ENCODE measurements at regions not wholly inside any gene's neighbourhood (a gene's known extent, or its start where the extent isn't known, plus 50 kb on each side); places are given as distances from the start of the nearest gene placed in this dataset.

DNA sequence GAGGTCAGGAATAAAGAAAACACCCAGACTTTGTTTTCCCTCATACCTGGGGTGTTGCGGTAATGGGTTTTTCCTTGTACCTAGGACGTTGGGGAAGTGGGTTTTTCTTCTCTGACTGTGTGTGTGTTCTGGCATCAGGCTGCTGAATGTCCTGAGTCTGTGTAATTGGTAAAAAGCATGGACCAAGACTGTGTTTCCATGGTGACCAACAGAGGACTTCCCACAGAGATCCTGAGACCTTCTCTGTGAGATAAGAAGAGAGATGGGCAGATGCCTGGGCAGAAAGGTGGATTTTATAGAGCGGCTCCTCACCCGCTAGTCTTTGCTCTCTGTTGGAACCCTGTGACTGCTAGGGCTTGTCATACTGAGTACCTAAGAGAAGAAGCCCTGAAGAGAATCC lies 135.4 kb upstream of the GGTLC1 start:
- DNase-seq (no peak), FAIRE-seq (no peak)
- Histone ChIP-seq H3K27me3 (ENCODE audit: control insufficient read depth in 3 of 3, insufficient read depth in 3 of 3, low read length in 3 of 3) (no peaks in the 10 kb centered on the region), H3K36me3 (ENCODE audit: control insufficient read depth in 3 of 3, insufficient read depth in 2 of 3, low read depth in 1 of 3, low read length in 3 of 3) (no peaks in the 10 kb centered on the region), H3K27ac (ENCODE audit: low read depth in 1 of 3, low read length in 2 of 3) (no peak overlapping the region), H3K9me3 (ENCODE audit: control insufficient read depth in 2 of 2, insufficient read depth in 1 of 2, low read depth in 1 of 2, low read length in 1 of 2) (peaks cover 0 to 3% of the 10 kb centered on the region in 2 donors), H3K4me3 (ENCODE audit: low read depth in 1 of 3, low read length in 3 of 3) (no peak overlapping the region), H3K4me1 (ENCODE audit: control insufficient read depth in 3 of 3, insufficient read depth in 2 of 3, low read depth in 1 of 3, low read length in 2 of 3) (no peaks in the 10 kb centered on the region)
- WGBS, 3 donors, result 70 to 81% (median 71%) methylated on average over 4 of the region's 4 CpGs

- Histone ChIP-seq H3K27ac (ENCODE audit: low read depth in 1 of 3, low read length in 2 of 3) (no peak overlapping the region), H3K27me3 (ENCODE audit: control insufficient read depth in 3 of 3, insufficient read depth in 3 of 3, low read length in 3 of 3) (no peaks in the 10 kb centered on the region), H3K4me3 (ENCODE audit: low read depth in 1 of 3, low read length in 3 of 3) (no peak overlapping the region), H3K36me3 (ENCODE audit: control insufficient read depth in 3 of 3, insufficient read depth in 2 of 3, low read depth in 1 of 3, low read length in 3 of 3) (no peaks in the 10 kb centered on the region), H3K9me3 (ENCODE audit: control insufficient read depth in 2 of 2, insufficient read depth in 1 of 2, low read depth in 1 of 2, low read length in 1 of 2) (no peaks in the 10 kb centered on the region), H3K4me1 (ENCODE audit: control insufficient read depth in 3 of 3, insufficient read depth in 2 of 3, low read depth in 1 of 3, low read length in 2 of 3) (no peaks in the 10 kb centered on the region)
- FAIRE-seq (no peak), DNase-seq (no peak)
- WGBS, 3 donors, result 46 to 55% (median 47%) methylated on average over 14 to 16 of the region's 16 CpGs
These were observed 130.0 kb upstream of the GGTLC1 start for GRCh38 chr20:24118441-24119175.

DNA sequence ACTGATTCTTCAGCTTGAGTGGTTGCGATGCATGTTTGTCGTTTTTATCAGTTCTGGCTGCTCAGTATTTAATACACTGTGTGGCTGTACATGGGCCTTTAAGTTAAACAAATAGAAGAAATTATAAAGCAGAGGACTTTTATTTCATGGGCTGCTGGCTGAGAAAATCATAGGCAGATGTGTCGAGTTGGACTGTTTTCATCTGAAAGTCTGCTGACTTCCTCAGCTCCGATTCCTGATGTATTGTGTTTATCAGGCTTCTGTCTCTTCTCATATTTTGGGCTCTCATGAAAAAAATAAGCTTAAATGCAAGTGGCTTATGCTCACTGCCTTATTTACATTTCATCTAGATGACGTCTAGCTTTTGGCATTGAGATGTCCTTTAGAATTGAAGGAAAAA lies 129.5 kb upstream of the GGTLC1 start:
- Histone ChIP-seq H3K27me3 (ENCODE audit: control insufficient read depth in 3 of 3, insufficient read depth in 3 of 3, low read length in 3 of 3) (no peaks in the 10 kb centered on the region), H3K4me1 (ENCODE audit: control insufficient read depth in 3 of 3, insufficient read depth in 2 of 3, low read depth in 1 of 3, low read length in 2 of 3) (no peaks in the 10 kb centered on the region), H3K9me3 (ENCODE audit: control insufficient read depth in 2 of 2, insufficient read depth in 1 of 2, low read depth in 1 of 2, low read length in 1 of 2) (no peaks in the 10 kb centered on the region), H3K36me3 (ENCODE audit: control insufficient read depth in 3 of 3, insufficient read depth in 2 of 3, low read depth in 1 of 3, low read length in 3 of 3) (no peaks in the 10 kb centered on the region), H3K27ac (ENCODE audit: low read depth in 1 of 3, low read length in 2 of 3) (no peak overlapping the region), H3K4me3 (ENCODE audit: low read depth in 1 of 3, low read length in 3 of 3) (no peak overlapping the region)
- 56 to 64% (median 64%) methylated on average over 5 of the region's 5 CpGs for WGBS, 3 donors
- FAIRE-seq, result no peak
- DNase-seq, result peak in 1 of 2 donors; percentile 5

GRCh38 chr20:24117383-24117782 lies 128.8 kb upstream of the GGTLC1 start:
- no peak for FAIRE-seq
- no peak for DNase-seq
- H3K27ac ChIP-seq (ENCODE audit: low read depth in 1 of 3, low read length in 2 of 3), result no peak overlapping the region
- no peaks in the 10 kb centered on the region for H3K36me3 ChIP-seq (ENCODE audit: control insufficient read depth in 3 of 3, insufficient read depth in 2 of 3, low read depth in 1 of 3, low read length in 3 of 3)
- H3K9me3 ChIP-seq (ENCODE audit: control insufficient read depth in 2 of 2, insufficient read depth in 1 of 2, low read depth in 1 of 2, low read length in 1 of 2), result no peaks in the 10 kb centered on the region
- WGBS, 3 donors, result 63 to 91% (median 78%) methylated on average over 3 of the region's 3 CpGs
- peaks cover 0 to 3% (median 0%) of the 10 kb centered on the region in 3 donors for H3K27me3 ChIP-seq (ENCODE audit: control insufficient read depth in 3 of 3, insufficient read depth in 3 of 3, low read length in 3 of 3)
- no peak overlapping the region for H3K4me3 ChIP-seq (ENCODE audit: low read depth in 1 of 3, low read length in 3 of 3)
- no peaks in the 10 kb centered on the region for H3K4me1 ChIP-seq (ENCODE audit: control insufficient read depth in 3 of 3, insufficient read depth in 2 of 3, low read depth in 1 of 3, low read length in 2 of 3)

DNA sequence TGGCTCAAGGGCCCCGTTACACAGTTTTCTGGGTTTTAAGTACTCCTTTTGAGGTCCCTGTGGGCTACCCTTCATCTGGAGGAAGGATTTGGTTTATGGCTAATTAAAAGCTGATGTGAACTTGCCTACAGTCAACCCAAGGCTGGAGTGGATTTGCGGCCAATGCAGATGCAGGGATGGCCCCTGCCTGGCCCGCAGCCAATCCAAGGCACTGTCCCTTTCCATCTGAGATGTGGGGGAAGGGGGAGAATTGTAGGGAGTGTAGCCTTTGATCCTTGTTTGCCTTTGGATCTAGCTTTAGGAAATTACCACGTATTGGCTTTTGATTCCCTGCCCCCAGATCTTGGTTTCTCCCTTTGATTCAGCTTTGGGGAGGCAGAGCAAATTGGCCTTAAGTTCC lies 128.0 kb upstream of the GGTLC1 start:
- Histone ChIP-seq H3K4me1 (ENCODE audit: control insufficient read depth in 3 of 3, insufficient read depth in 2 of 3, low read depth in 1 of 3, low read length in 2 of 3) (no peaks in the 10 kb centered on the region), H3K4me3 (ENCODE audit: low read depth in 1 of 3, low read length in 3 of 3) (no peak overlapping the region), H3K27ac (ENCODE audit: low read depth in 1 of 3, low read length in 2 of 3) (no peak overlapping the region), H3K9me3 (ENCODE audit: control insufficient read depth in 2 of 2, insufficient read depth in 1 of 2, low read depth in 1 of 2, low read length in 1 of 2) (no peaks in the 10 kb centered on the region), H3K36me3 (ENCODE audit: control insufficient read depth in 3 of 3, insufficient read depth in 2 of 3, low read depth in 1 of 3, low read length in 3 of 3) (no peaks in the 10 kb centered on the region), H3K27me3 (ENCODE audit: control insufficient read depth in 3 of 3, insufficient read depth in 3 of 3, low read length in 3 of 3) (peaks cover 0 to 3% (median 0%) of the 10 kb centered on the region in 3 donors)
- 61 to 76% (median 67%) methylated on average over 4 of the region's 4 CpGs for WGBS, 3 donors
- no peak for FAIRE-seq
- DNase-seq, result no peak

DNA sequence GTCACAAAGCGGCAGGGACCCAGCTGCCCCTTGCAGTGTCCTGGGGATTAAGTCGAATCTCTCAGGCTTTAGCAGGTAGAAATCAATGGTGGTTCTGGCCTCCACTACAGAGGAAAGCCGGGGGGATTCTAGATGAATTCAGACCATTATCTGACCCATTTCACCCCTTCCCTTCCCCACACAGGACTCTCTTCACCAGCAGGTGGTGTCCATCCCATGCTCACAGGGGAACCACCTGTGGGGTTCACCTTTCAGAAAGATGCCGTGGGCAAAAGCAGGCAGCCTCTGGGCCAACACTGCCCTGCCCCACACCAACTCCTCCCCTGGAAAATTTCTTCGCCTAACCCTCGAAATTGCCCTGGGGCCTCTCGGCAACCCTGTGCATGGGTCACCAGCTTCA lies 123.8 kb upstream of the GGTLC1 start:
- no peaks in the 10 kb centered on the region for H3K36me3 ChIP-seq (ENCODE audit: control insufficient read depth in 3 of 3, insufficient read depth in 2 of 3, low read depth in 1 of 3, low read length in 3 of 3)
- H3K27me3 ChIP-seq (ENCODE audit: control insufficient read depth in 3 of 3, insufficient read depth in 3 of 3, low read length in 3 of 3), result peaks cover 0 to 3% (median 0%) of the 10 kb centered on the region in 3 donors
- no peaks in the 10 kb centered on the region for H3K4me1 ChIP-seq (ENCODE audit: control insufficient read depth in 3 of 3, insufficient read depth in 2 of 3, low read depth in 1 of 3, low read length in 2 of 3)
- no peak overlapping the region for H3K27ac ChIP-seq (ENCODE audit: low read depth in 1 of 3, low read length in 2 of 3)
- WGBS, 3 donors, result 79 to 90% (median 81%) methylated on average over 7 of the region's 7 CpGs
- H3K9me3 ChIP-seq (ENCODE audit: control insufficient read depth in 2 of 2, insufficient read depth in 1 of 2, low read depth in 1 of 2, low read length in 1 of 2), result no peaks in the 10 kb centered on the region
- DNase-seq (no peak), FAIRE-seq (no peak)
- no peak overlapping the region for H3K4me3 ChIP-seq (ENCODE audit: low read depth in 1 of 3, low read length in 3 of 3)

GRCh38 chr20:24111858-24112257 lies 123.3 kb upstream of the GGTLC1 start:
- WGBS, 3 donors, result 64 to 75% (median 74%) methylated on average over 5 of the region's 5 CpGs
- no peaks in the 10 kb centered on the region for H3K36me3 ChIP-seq (ENCODE audit: control insufficient read depth in 3 of 3, insufficient read depth in 2 of 3, low read depth in 1 of 3, low read length in 3 of 3)
- FAIRE-seq, result no peak

GRCh38 chr20:24109537-24109936 lies 121.0 kb upstream of the GGTLC1 start:
- H3K27me3 ChIP-seq (ENCODE audit: control insufficient read depth in 3 of 3, insufficient read depth in 3 of 3, low read length in 3 of 3), result peaks cover 0 to 3% (median 0%) of the 10 kb centered on the region in 3 donors
- no peaks in the 10 kb centered on the region for H3K9me3 ChIP-seq (ENCODE audit: control insufficient read depth in 2 of 2, insufficient read depth in 1 of 2, low read depth in 1 of 2, low read length in 1 of 2)
- DNase-seq (no peak), FAIRE-seq (no peak)
- H3K27ac ChIP-seq (ENCODE audit: low read depth in 1 of 3, low read length in 2 of 3), result no peak overlapping the region
- H3K4me1 ChIP-seq (ENCODE audit: control insufficient read depth in 3 of 3, insufficient read depth in 2 of 3, low read depth in 1 of 3, low read length in 2 of 3), result no peaks in the 10 kb centered on the region
- no peak overlapping the region for H3K4me3 ChIP-seq (ENCODE audit: low read depth in 1 of 3, low read length in 3 of 3)
- 78 to 87% (median 82%) methylated on average over 10 of the region's 10 CpGs for WGBS, 3 donors
- H3K36me3 ChIP-seq (ENCODE audit: control insufficient read depth in 3 of 3, insufficient read depth in 2 of 3, low read depth in 1 of 3, low read length in 3 of 3), result no peaks in the 10 kb centered on the region

More at GRCh38 chr20:24111858-24112257, 123.3 kb upstream of the GGTLC1 start:
- no peak for DNase-seq
- no peaks in the 10 kb centered on the region for H3K4me1 ChIP-seq (ENCODE audit: control insufficient read depth in 3 of 3, insufficient read depth in 2 of 3, low read depth in 1 of 3, low read length in 2 of 3)
- peaks cover 0 to 3% (median 0%) of the 10 kb centered on the region in 3 donors for H3K27me3 ChIP-seq (ENCODE audit: control insufficient read depth in 3 of 3, insufficient read depth in 3 of 3, low read length in 3 of 3)
- H3K27ac ChIP-seq (ENCODE audit: low read depth in 1 of 3, low read length in 2 of 3), result no peak overlapping the region
- H3K9me3 ChIP-seq (ENCODE audit: control insufficient read depth in 2 of 2, insufficient read depth in 1 of 2, low read depth in 1 of 2, low read length in 1 of 2), result no peaks in the 10 kb centered on the region
- no peak overlapping the region for H3K4me3 ChIP-seq (ENCODE audit: low read depth in 1 of 3, low read length in 3 of 3)

DNA sequence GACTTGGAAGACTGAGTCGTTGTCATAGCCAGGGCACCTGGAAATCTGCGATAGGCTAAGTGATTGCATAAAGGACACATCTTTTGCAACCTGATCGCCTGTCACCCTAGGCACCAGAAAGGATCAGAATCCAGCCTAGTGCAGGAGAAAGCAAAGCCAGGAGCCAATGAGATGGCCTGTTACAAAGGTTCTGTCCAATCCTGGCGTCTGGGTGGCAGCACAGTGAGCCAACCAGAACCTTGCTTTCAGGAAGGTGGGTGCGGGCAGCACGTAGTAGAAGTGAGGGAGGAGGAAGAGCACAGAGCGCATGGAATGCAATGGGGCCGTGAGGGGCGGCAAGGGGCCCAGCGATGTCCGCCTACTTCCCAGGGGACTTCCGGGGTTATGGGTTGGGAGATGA lies 120.4 kb upstream of the GGTLC1 start:
- WGBS, 3 donors, result 75 to 88% (median 86%) methylated on average over 12 of the region's 12 CpGs
- H3K36me3 ChIP-seq (ENCODE audit: control insufficient read depth in 3 of 3, insufficient read depth in 2 of 3, low read depth in 1 of 3, low read length in 3 of 3), result no peaks in the 10 kb centered on the region
- no peak overlapping the region for H3K27ac ChIP-seq (ENCODE audit: low read depth in 1 of 3, low read length in 2 of 3)
- no peaks in the 10 kb centered on the region for H3K9me3 ChIP-seq (ENCODE audit: control insufficient read depth in 2 of 2, insufficient read depth in 1 of 2, low read depth in 1 of 2, low read length in 1 of 2)
- H3K4me3 ChIP-seq (ENCODE audit: low read depth in 1 of 3, low read length in 3 of 3), result no peak overlapping the region
- peaks cover 0 to 3% (median 0%) of the 10 kb centered on the region in 3 donors for H3K27me3 ChIP-seq (ENCODE audit: control insufficient read depth in 3 of 3, insufficient read depth in 3 of 3, low read length in 3 of 3)
- H3K4me1 ChIP-seq (ENCODE audit: control insufficient read depth in 3 of 3, insufficient read depth in 2 of 3, low read depth in 1 of 3, low read length in 2 of 3), result no peaks in the 10 kb centered on the region
- FAIRE-seq, result no peak
- DNase-seq, result peak in 1 of 2 donors; percentile 37
